ENCODE measurements at regions not wholly inside any gene's neighbourhood (a gene's known extent, or its start where the extent isn't known, plus 50 kb on each side); places are given as distances from the start of the nearest gene placed in this dataset.
A peak's percentile ranks its signal among the peaks of the same experiment; 100 is the strongest.

DNA sequence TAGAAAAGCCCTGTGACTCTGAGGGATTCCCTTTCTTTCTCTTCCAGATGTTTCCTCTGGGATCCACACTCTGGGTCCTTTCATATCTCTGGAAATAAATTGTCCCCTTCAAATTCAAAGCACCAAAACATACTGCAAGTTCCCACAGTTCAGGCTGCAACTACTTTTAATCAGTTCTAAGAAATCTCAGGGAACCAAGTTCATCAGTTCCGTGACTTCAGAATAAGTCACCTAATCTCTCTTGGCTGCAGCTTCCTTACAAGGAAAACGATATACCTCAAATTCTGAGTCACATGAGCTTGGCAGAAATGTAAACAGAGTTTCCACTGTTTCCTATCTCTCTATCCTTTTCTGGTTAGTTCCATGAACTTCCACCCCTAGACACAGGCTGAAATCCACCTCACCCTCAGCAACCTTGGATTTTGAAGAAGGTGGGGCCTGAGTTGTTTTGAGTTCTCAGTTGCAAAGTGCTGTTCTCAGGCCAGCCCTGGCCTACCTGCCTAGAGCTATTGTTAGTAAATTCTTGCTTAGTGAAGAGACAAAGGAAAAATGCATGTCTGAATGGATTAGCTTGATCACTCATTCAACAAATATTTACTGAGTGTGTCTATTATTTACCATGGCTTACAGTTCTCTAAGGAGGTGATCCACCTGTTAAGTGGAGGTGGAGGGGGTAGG is 59.3 kb upstream of the IL6 start (continued):
- TF ChIP-seq, protein P1, sequence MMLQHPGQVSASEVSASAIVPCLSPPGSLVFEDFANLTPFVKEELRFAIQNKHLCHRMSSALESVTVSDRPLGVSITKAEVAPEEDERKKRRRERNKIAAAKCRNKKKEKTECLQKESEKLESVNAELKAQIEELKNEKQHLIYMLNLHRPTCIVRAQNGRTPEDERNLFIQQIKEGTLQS (IDR thresholded peaks at IDR 0.05): no peak
- TF ChIP-seq ELF1 (IDR thresholded peaks at IDR 0.05; ENCODE audit: borderline replicate concordance, low read depth) (no peak), POLR2AphosphoS5 (IDR thresholded peaks at IDR 0.05; ENCODE audit: low read depth, low read length) (no peak), ZNF274 (IDR thresholded peaks at IDR 0.05; ENCODE audit: low read depth, low read length) (no peak), SIN3A (IDR thresholded peaks at IDR 0.05; ENCODE audit: low read depth) (no peak), EZH2phosphoT487 (IDR thresholded peaks at IDR 0.05; ENCODE audit: borderline replicate concordance) (no peak), TCF7L2 (IDR thresholded peaks at IDR 0.05; ENCODE audit: borderline replicate concordance, extremely low read depth, insufficient read depth, insufficient read length) (no peak), JUND (IDR thresholded peaks at IDR 0.05) (peak; percentile 32; the same call in 1 of the 2 replicates), SRF (IDR thresholded peaks at IDR 0.05; ENCODE audit: low read depth) (peak; percentile 33; the same call in 1 of the 2 replicates), ZFX (IDR thresholded peaks at IDR 0.05) (no peak)
- TF ChIP-seq, protein P2, sequence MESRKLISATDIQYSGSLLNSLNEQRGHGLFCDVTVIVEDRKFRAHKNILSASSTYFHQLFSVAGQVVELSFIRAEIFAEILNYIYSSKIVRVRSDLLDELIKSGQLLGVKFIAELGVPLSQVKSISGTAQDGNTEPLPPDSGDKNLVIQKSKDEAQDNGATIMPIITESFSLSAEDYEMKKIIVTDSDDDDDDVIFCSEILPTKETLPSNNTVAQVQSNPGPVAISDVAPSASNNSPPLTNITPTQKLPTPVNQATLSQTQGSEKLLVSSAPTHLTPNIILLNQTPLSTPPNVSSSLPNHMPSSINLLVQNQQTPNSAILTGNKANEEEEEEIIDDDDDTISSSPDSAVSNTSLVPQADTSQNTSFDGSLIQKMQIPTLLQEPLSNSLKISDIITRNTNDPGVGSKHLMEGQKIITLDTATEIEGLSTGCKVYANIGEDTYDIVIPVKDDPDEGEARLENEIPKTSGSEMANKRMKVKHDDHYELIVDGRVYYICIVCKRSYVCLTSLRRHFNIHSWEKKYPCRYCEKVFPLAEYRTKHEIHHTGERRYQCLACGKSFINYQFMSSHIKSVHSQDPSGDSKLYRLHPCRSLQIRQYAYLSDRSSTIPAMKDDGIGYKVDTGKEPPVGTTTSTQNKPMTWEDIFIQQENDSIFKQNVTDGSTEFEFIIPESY (IDR thresholded peaks at IDR 0.05; ENCODE audit: extremely low read depth, insufficient replicate concordance, low read length): no peak
- TF ChIP-seq, protein P3, sequence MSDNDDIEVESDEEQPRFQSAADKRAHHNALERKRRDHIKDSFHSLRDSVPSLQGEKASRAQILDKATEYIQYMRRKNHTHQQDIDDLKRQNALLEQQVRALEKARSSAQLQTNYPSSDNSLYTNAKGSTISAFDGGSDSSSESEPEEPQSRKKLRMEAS (IDR thresholded peaks at IDR 0.05): no peak

DNA sequence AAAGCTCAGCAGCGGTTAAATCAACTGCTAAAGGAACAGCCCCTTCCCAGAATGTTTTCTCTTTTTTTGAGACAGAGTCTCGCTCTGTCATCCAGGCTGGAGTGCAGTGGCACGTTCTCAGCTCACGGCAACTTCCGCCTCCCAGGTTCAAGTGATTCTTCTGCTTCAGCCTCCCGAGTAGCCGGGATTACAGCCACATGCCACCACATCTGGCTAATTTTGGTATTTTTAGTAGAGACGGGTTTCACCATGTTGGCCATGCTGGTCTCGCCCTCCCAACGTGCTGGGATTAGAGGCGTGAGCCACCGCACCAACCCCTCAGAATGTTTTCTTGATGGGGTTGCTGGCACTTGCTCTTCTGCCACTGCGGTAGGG is 59.8 kb upstream of the IL6 start:
- no TSS peak for BruUV-seq (replicated peaks)
- Histone ChIP-seq H3K9me2 (ENCODE audit: insufficient read depth) (no peaks in the 10 kb centered on the region), H3K4me1 (ENCODE audit: control insufficient read depth in 1 of 2, insufficient read depth in 2 of 2, low read length in 2 of 2) (peaks cover 0 to 26% of the 10 kb centered on the region in 2 experiments; a peak in 3 of 4 replicates), H3K79me2 (ENCODE audit: insufficient read depth, low read length) (no peaks in the 10 kb centered on the region), H3K9ac (ENCODE audit: low read length) (no peak overlapping the region), H3K9me3 (ENCODE audit: control insufficient read depth in 1 of 2, insufficient read depth in 1 of 2, low read depth in 1 of 2, low read length in 2 of 2) (no peaks in the 10 kb centered on the region), H3K4me3 (replicated peaks in 1 of 2; ENCODE audit: low read depth in 1 of 2, low read length in 2 of 2) (no peak overlapping the region), H4K20me1 (ENCODE audit: insufficient read depth) (no peaks in the 10 kb centered on the region), H3K4me2 (ENCODE audit: low read length) (peak overlapping the region; percentile 47; the same call in 1 of the 2 replicates), H3K27me3 (ENCODE audit: insufficient read depth, low read length) (no peaks in the 10 kb centered on the region), H2AFZ (ENCODE audit: low read depth, low read length, poor library complexity, severe bottlenecking) (no peak overlapping the region), H3K36me3 (ENCODE audit: control insufficient read depth in 1 of 2, insufficient read depth in 2 of 2, low read length in 2 of 2) (no peaks in the 10 kb centered on the region), H3K27ac (ENCODE audit: low read depth, low read length) (no peak overlapping the region)
- ChIA-PET POLR2A (no interaction called here), CTCF (no interaction called here), RAD21 (ENCODE audit: low non-redundant PET in 1 of 2, low total read pairs in 2 of 2, uncharacterized antibody in 2 of 2, unreplicated experiment in 2 of 2) (no interaction called here)
- intact Hi-C loops (cut with micrococcal nuclease): no loop called here
- no peak for ATAC-seq
- DNase-seq (ENCODE audit: low read depth, low spot score): no peak
- TF ChIP-seq, protein P4, sequence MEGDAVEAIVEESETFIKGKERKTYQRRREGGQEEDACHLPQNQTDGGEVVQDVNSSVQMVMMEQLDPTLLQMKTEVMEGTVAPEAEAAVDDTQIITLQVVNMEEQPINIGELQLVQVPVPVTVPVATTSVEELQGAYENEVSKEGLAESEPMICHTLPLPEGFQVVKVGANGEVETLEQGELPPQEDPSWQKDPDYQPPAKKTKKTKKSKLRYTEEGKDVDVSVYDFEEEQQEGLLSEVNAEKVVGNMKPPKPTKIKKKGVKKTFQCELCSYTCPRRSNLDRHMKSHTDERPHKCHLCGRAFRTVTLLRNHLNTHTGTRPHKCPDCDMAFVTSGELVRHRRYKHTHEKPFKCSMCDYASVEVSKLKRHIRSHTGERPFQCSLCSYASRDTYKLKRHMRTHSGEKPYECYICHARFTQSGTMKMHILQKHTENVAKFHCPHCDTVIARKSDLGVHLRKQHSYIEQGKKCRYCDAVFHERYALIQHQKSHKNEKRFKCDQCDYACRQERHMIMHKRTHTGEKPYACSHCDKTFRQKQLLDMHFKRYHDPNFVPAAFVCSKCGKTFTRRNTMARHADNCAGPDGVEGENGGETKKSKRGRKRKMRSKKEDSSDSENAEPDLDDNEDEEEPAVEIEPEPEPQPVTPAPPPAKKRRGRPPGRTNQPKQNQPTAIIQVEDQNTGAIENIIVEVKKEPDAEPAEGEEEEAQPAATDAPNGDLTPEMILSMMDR (IDR thresholded peaks at IDR 0.05 in 2 of 3, conservative IDR thresholded peaks at IDR 0.05 in 1 of 3; ENCODE audit: borderline replicate concordance in 1 of 3, insufficient read depth in 1 of 3, low read depth in 2 of 3, low read length in 2 of 3): no peak
- TF ChIP-seq SRF (IDR thresholded peaks at IDR 0.05; ENCODE audit: low read depth) (no peak), FOSL1 (IDR thresholded peaks at IDR 0.05; ENCODE audit: low read depth) (no peak), SIN3A (IDR thresholded peaks at IDR 0.05; ENCODE audit: low read depth) (no peak), EZH2 (IDR thresholded peaks at IDR 0.05) (no peak), ZNF274 (IDR thresholded peaks at IDR 0.05; ENCODE audit: low read depth, low read length) (no peak), POLR2A (IDR thresholded peaks at IDR 0.05; ENCODE audit: borderline replicate concordance, extremely low read depth, insufficient read depth, insufficient read length) (no peak), POLR2AphosphoS5 (IDR thresholded peaks at IDR 0.05; ENCODE audit: low read depth, low read length) (no peak), RAD21 (IDR thresholded peaks at IDR 0.05; ENCODE audit: low read depth) (no peak)
- TF ChIP-seq, protein P3 (IDR thresholded peaks at IDR 0.05): no peak
- TF ChIP-seq, protein P1 (IDR thresholded peaks at IDR 0.05): no peak

All from HCT116 (cell line).